DMS153 treated with DMSO at 0.1 percent for 48 hours (cell line): ENCODE measurements at regions not wholly inside any gene's neighbourhood (a gene's known extent, or its start where the extent isn't known, plus 50 kb on each side); places are given as distances from the start of the nearest gene placed in this dataset.
"Not testable (repeated sequence)": the region's sequence is repeated elsewhere in the genome, so short reads cannot be mapped to it uniquely, and the experiment has no call there.

Experiments
- DNase-seq: peaks from one replicate; lab custom pipeline; 2025; ENCODE audit not compliant: unreplicated experiment; lab: John Stamatoyannopoulos, UW

GRCh38 chr5:152058267-152058666 is 133.6 kb upstream of the GLRA1 start:
- DNase-seq = no peak

- no peak for DNase-seq
Observed at GRCh38 chr5:152056931-152057330, 132.3 kb upstream of the GLRA1 start.

- DNase-seq = no peak
Observed at GRCh38 chr5:152052470-152052869, 127.8 kb upstream of the GLRA1 start.

GRCh38 chr5:152051499-152052454 is 127.1 kb upstream of the GLRA1 start:
- no peak for DNase-seq

GRCh38 chr5:152046361-152046760 is 121.7 kb upstream of the GLRA1 start:
- no peak for DNase-seq

GRCh38 chr5:152038856-152039255 is 114.2 kb upstream of the GLRA1 start:
- DNase-seq = peak; percentile 18

GRCh38 chr5:152026328-152027024 is 101.8 kb upstream of the GLRA1 start:
- DNase-seq = not testable (repeated sequence)

- no peak for DNase-seq
Observed at GRCh38 chr5:152016421-152016820, 91.8 kb upstream of the GLRA1 start.

- no peak for DNase-seq
Observed at GRCh38 chr5:152007653-152008335, 83.1 kb upstream of the GLRA1 start.

- no peak for DNase-seq
Observed at GRCh38 chr5:152004095-152004494, 79.4 kb upstream of the GLRA1 start.
